Trophoblast cell (in vitro differentiated cells and primary cell): ENCODE measurements at regions not wholly inside any gene's neighbourhood (a gene's known extent, or its start where the extent isn't known, plus 50 kb on each side); places are given as distances from the start of the nearest gene placed in this dataset.

Experiments
- DNase-seq, 2 donors: peaks; one replicate each; pipeline ENCODE4 v3.0.0-alpha.2; 2016
- H2AFZ ChIP-seq: 2 replicates; pipeline ENCODE4 v1.6.1; 2013; ENCODE audit warnings: low read length, moderate library complexity, mild to moderate bottlenecking; ENCODE audit not compliant: insufficient read depth, poor library complexity
- H2AK5ac ChIP-seq: 2 replicates; pipeline ENCODE4 v1.6.1; 2013; ENCODE audit warnings: mild to moderate bottlenecking, low read length
- H2BK120ac ChIP-seq: 2 replicates; pipeline ENCODE4 v1.6.1; 2013; ENCODE audit warnings: low read length, mild to moderate bottlenecking, moderate library complexity; ENCODE audit not compliant: insufficient read depth, poor library complexity
- H2BK12ac ChIP-seq: 2 replicates; pipeline ENCODE4 v1.6.1; 2013; ENCODE audit warnings: mild to moderate bottlenecking, low read length, moderate library complexity
- H2BK5ac ChIP-seq: 2 replicates; pipeline ENCODE4 v1.6.1; 2013; ENCODE audit warnings: low read length, low read depth, moderate library complexity, mild to moderate bottlenecking; ENCODE audit not compliant: poor library complexity
- H3K14ac ChIP-seq: 2 replicates; pipeline ENCODE4 v1.6.1; 2013; ENCODE audit warnings: mild to moderate bottlenecking, low read length
- H3K18ac ChIP-seq: 2 replicates; pipeline ENCODE4 v1.6.1; 2013; ENCODE audit warnings: mild to moderate bottlenecking, low read length
- H3K23ac ChIP-seq: 2 replicates; pipeline ENCODE4 v1.6.1; 2013; ENCODE audit warnings: low read length
- H3K27ac ChIP-seq: 2 replicates; pipeline ENCODE4 v1.5.1; 2013; ENCODE audit warnings: low read depth, mild to moderate bottlenecking, inconsistent platforms, low read length, moderate library complexity
- H3K27me3 ChIP-seq: 2 replicates; pipeline ENCODE4 v1.6.1; 2013; ENCODE audit warnings: inconsistent platforms, mild to moderate bottlenecking, low read length, moderate library complexity; ENCODE audit not compliant: insufficient read depth
- H3K36me3 ChIP-seq, 2 experiments: 1 replicate in 1 of 2; 2 replicates in 1 of 2; pipeline ENCODE4 v1.6.1; 2013; ENCODE audit warnings: low read length in 2 of 2, mild to moderate bottlenecking in 2 of 2, moderate library complexity in 1 of 2; ENCODE audit not compliant: insufficient read depth in 2 of 2, control insufficient read depth in 1 of 2
- H3K4ac ChIP-seq: 2 replicates; pipeline ENCODE4 v1.6.1; 2013; ENCODE audit warnings: low read depth, mild to moderate bottlenecking, low read length, moderate library complexity
- H3K4me1 ChIP-seq, 2 experiments: 1 replicate in 1 of 2; 2 replicates in 1 of 2; pipeline ENCODE4 v1.6.1; 2013; ENCODE audit warnings: low read length in 2 of 2, mild to moderate bottlenecking in 2 of 2, moderate library complexity in 1 of 2; ENCODE audit not compliant: insufficient read depth in 2 of 2, control insufficient read depth in 1 of 2
- H3K4me2 ChIP-seq: 2 replicates; pipeline ENCODE4 v1.6.1; 2013; ENCODE audit warnings: inconsistent platforms, mild to moderate bottlenecking, low read length, moderate library complexity
- H3K4me3 ChIP-seq: 2 replicates; pipeline ENCODE4 v1.5.1; 2013; ENCODE audit warnings: mild to moderate bottlenecking, low read depth, low read length, inconsistent platforms
- H3K79me1 ChIP-seq: one replicate; pipeline ENCODE4 v1.6.1; 2013; ENCODE audit warnings: low read length
- H3K79me2 ChIP-seq: 2 replicates; pipeline ENCODE4 v1.6.1; 2013; ENCODE audit warnings: low read length, mild to moderate bottlenecking; ENCODE audit not compliant: control insufficient read depth, insufficient read depth, poor library complexity
- H3K9ac ChIP-seq: 2 replicates; pipeline ENCODE4 v1.6.1; 2013; ENCODE audit warnings: mild to moderate bottlenecking, low read length
- H3K9me3 ChIP-seq: 2 replicates; pipeline ENCODE4 v1.6.1; 2013; ENCODE audit warnings: low read depth, mild to moderate bottlenecking, control low read depth, inconsistent platforms, low read length; ENCODE audit not compliant: insufficient read depth
- H4K12ac ChIP-seq: 2 replicates; pipeline ENCODE4 v1.6.1; 2013; ENCODE audit warnings: low read depth, mild to moderate bottlenecking, low read length, moderate library complexity
- H4K8ac ChIP-seq: 2 replicates; pipeline ENCODE4 v1.6.1; 2013; ENCODE audit warnings: low read depth, mild to moderate bottlenecking, low read length, moderate library complexity
- H4K91ac ChIP-seq: one replicate; pipeline ENCODE4 v1.6.1; 2013; ENCODE audit warnings: low read depth, mild to moderate bottlenecking, low read length, moderate library complexity
- WGBS: extraction: QIAGEN DNeasy Blood & Tissue Kit; methylation state at CpG from one replicate; pipeline ENCODE4 v1.1.7; 2013; ENCODE audit warnings: missing lambda C conversion rate; ENCODE audit not compliant: insufficient read length, insufficient coverage; ENCODE audit errors: extremely low coverage; 5-methylcytosine and 5-hydroxymethylcytosine counted together

DNA sequence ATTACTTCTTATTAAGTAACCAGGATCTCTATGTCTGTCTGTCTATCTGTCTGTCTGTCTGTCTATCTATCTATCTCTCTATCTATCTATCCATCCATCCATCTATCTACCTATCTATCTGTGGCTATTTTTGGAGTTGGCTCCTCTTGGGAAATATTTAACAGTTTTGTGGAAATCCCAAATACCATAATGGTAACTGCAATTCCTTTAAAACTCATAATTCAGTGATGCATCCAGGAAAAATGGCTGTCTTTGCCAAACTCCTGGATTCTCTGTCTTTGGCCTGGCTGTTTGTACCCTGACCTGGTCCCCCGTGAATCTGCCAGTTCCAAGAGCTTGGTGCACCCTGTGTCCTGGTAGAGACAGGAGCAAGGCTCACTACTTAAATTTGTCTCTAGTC lies 197.0 kb downstream of the PCSK1 start:
- no peaks in the 10 kb centered on the region for H3K79me2 ChIP-seq
- H3K23ac ChIP-seq: no peak overlapping the region
- H2BK12ac ChIP-seq: no peak overlapping the region
- H2AFZ ChIP-seq: no peak overlapping the region
- H2BK120ac ChIP-seq: no peak overlapping the region
- no CpG with 5 or more reads among the region's 1 CpG for WGBS
- H3K27ac ChIP-seq: no peak overlapping the region
- H3K14ac ChIP-seq: no peak overlapping the region
- H3K4ac ChIP-seq: no peak overlapping the region
- no peak overlapping the region for H2BK5ac ChIP-seq
- no peak overlapping the region for H3K18ac ChIP-seq
- no peaks in the 10 kb centered on the region for H3K27me3 ChIP-seq
- H4K12ac ChIP-seq: no peak overlapping the region
- H2AK5ac ChIP-seq: no peak overlapping the region
- H4K91ac ChIP-seq: no peak overlapping the region
- no peak overlapping the region for H4K8ac ChIP-seq
- no peak overlapping the region for H3K4me3 ChIP-seq
- H3K79me1 ChIP-seq: no peaks in the 10 kb centered on the region
- peak; percentile 39 to 86 for DNase-seq
- no peaks in the 10 kb centered on the region for H3K9me3 ChIP-seq
- H3K36me3 ChIP-seq: no peaks in the 10 kb centered on the region
- H3K4me2 ChIP-seq: no peak overlapping the region
- H3K9ac ChIP-seq: no peak overlapping the region
- no peaks in the 10 kb centered on the region for H3K4me1 ChIP-seq

DNA sequence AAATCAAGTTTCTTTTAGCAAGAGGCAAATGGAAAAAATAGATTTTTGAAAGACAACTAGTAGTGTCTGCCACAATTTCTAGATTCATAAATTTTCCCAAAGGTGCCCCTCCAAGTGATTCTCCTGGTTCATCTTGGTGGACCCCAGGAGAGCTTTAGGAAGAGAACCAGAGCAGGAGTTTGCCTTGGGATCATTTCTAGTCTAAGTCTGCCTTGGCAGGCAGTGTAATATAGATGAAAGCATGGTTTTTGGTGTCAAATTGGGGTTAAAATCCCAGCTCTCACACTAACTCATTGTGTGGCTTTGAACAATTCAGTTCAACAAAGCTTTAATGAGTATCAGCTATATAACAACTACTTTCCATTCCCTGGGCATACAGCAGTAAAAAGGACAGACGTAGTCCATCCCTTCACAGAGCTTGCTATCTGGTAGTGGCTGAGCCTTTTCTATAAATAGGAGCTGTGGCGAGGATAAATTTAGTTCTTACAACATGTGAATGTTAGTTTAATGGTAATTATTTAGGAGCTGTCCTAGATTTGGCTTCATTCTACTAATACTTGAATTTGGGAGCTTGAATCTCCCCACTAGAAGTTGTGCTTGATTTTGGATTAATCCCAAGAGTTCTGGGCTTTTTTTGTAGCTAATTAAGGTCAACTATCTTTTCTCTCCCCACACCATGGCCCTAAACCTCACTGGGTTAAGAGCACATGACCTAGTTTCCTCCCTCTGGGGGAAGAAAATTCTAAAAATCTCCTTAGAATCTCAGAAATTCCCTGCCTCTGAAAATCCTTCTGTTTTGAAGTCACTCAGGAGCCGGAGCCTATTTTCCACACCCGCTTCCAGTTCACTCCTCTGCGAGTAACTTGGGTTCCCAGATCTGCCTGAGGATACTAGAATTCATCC lies 197.8 kb downstream of the PCSK1 start:
- peak; percentile 33 to 77 for DNase-seq
- no peaks in the 10 kb centered on the region for H3K36me3 ChIP-seq
- no peaks in the 10 kb centered on the region for H3K79me2 ChIP-seq
- no peak overlapping the region for H3K4me3 ChIP-seq
- no peak overlapping the region for H3K27ac ChIP-seq
- H3K79me1 ChIP-seq: no peaks in the 10 kb centered on the region
- no peak overlapping the region for H3K23ac ChIP-seq
- no peak overlapping the region for H3K4ac ChIP-seq
- no peak overlapping the region for H3K14ac ChIP-seq
- H3K18ac ChIP-seq: no peak overlapping the region
- H2BK5ac ChIP-seq: no peak overlapping the region
- H3K4me2 ChIP-seq: no peak overlapping the region
- H2AFZ ChIP-seq: no peak overlapping the region
- no peaks in the 10 kb centered on the region for H3K9me3 ChIP-seq
- no peaks in the 10 kb centered on the region for H3K27me3 ChIP-seq
- H3K4me1 ChIP-seq: no peaks in the 10 kb centered on the region
- WGBS: no CpG with 5 or more reads among the region's 5 CpGs
- no peak overlapping the region for H2AK5ac ChIP-seq
- H4K91ac ChIP-seq: no peak overlapping the region
- no peak overlapping the region for H4K12ac ChIP-seq
- no peak overlapping the region for H4K8ac ChIP-seq
- no peak overlapping the region for H3K9ac ChIP-seq
- no peak overlapping the region for H2BK12ac ChIP-seq
- no peak overlapping the region for H2BK120ac ChIP-seq

DNA sequence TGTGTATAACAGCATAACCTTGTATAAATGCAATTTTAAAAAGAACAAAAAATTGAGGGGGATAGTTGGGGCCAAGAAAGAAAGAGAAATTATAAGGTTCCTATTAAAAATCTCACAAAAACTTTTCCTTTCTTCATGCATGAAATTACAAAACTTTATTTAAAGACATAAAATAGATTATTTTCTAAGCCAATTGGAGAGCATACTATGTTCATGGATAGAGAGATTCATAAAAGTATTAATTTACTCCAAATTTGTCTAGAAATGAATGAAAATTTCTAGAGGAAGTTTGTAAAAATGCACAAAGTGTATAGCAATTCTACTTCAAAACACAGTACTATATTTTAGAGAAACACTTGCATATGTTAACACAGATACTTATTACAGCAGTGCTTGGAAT lies 200.4 kb downstream of the PCSK1 start:
- no peak for DNase-seq
- Histone ChIP-seq H3K18ac (no peak overlapping the region), H4K12ac (no peak overlapping the region), H2BK5ac (no peak overlapping the region), H3K9me3 (no peaks in the 10 kb centered on the region), H3K9ac (no peak overlapping the region), H3K4me2 (no peak overlapping the region), H4K8ac (no peak overlapping the region), H3K4me3 (no peak overlapping the region), H3K14ac (no peak overlapping the region), H3K27me3 (no peaks in the 10 kb centered on the region), H3K4ac (no peak overlapping the region), H2BK120ac (no peak overlapping the region), H2AFZ (no peak overlapping the region), H2AK5ac (no peak overlapping the region), H4K91ac (no peak overlapping the region), H3K4me1 (no peaks in the 10 kb centered on the region), H3K36me3 (no peaks in the 10 kb centered on the region), H3K27ac (no peak overlapping the region), H3K79me1 (no peaks in the 10 kb centered on the region), H3K79me2 (no peaks in the 10 kb centered on the region), H2BK12ac (no peak overlapping the region), H3K23ac (no peak overlapping the region)

DNA sequence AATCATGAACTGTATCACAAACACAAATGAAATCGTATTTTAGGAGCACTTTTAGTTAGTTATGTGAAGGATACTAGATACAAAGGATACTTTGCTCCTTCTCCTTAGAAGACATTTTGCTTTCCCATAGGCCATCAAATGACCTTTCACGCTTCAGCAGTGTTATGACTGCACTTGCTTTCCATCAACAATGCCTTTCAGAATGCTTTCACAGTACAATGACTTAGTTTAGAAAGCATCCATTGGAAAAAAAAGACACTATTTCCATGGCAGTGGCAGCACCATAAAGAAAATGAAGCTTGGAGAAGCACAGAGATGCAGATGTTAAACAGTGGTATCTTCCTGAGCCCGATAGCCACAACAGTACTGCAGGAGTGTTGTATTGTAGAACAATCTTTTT lies 203.9 kb downstream of the PCSK1 start:
- Histone ChIP-seq H3K18ac (no peak overlapping the region), H4K8ac (no peak overlapping the region), H3K27me3 (no peaks in the 10 kb centered on the region), H2BK120ac (no peak overlapping the region), H2BK5ac (no peak overlapping the region), H2AK5ac (no peak overlapping the region), H3K9me3 (no peaks in the 10 kb centered on the region), H3K23ac (no peak overlapping the region), H3K9ac (no peak overlapping the region), H2AFZ (no peak overlapping the region), H3K79me2 (no peaks in the 10 kb centered on the region), H4K12ac (no peak overlapping the region), H3K4ac (no peak overlapping the region), H3K4me2 (no peak overlapping the region), H3K36me3 (no peaks in the 10 kb centered on the region), H3K27ac (no peak overlapping the region), H3K14ac (no peak overlapping the region), H3K4me1 (no peaks in the 10 kb centered on the region), H4K91ac (no peak overlapping the region), H3K4me3 (no peak overlapping the region), H3K79me1 (no peaks in the 10 kb centered on the region), H2BK12ac (no peak overlapping the region)
- WGBS: no CpG with 5 or more reads among the region's 3 CpGs
- no peak for DNase-seq
